AG04449 (cell line): ENCODE measurements at regions not wholly inside any gene's neighbourhood (a gene's known extent, or its start where the extent isn't known, plus 50 kb on each side); places are given as distances from the start of the nearest gene placed in this dataset.
"Not testable (repeated sequence)": the region's sequence is repeated elsewhere in the genome, so short reads cannot be mapped to it uniquely, and the experiment has no call there.

Source experiments
- CTCF ChIA-PET: fragments of 350-600 bp; formaldehyde crosslinking; extraction: SDS; loops from one replicate; lab custom pipeline; 2021; ENCODE audit warnings: antibody characterized with exemption; lab: Yijun Ruan, JAX
- POLR2A ChIA-PET: fragments of 400-600, 350-600 bp; formaldehyde crosslinking; extraction: SDS; loops from one replicate; lab custom pipeline; 2020; ENCODE audit warnings: antibody characterized with exemption, inconsistent platforms; lab: Yijun Ruan, JAX
- DNase-seq: peaks from one replicate; pipeline ENCODE4 v3.0.0-alpha.2; 2010; ENCODE audit warnings: low read depth, low spot score
- H3K4me3 ChIP-seq: 2 replicates; pipeline ENCODE4 v1.5.1; 2011; ENCODE audit warnings: low read depth, mild to moderate bottlenecking, control low read depth, low read length
- CTCF ChIP-seq: IDR thresholded peaks from one replicate; pipeline ENCODE4 v1.5.1; 2011; ENCODE audit warnings: mild to moderate bottlenecking, moderate library complexity, low read length, control low read depth, inconsistent platforms; ENCODE audit not compliant: insufficient read depth; ENCODE audit errors: missing control alignments

- H3K4me3 ChIP-seq, result no peak overlapping the region
- no peak for DNase-seq
- ChIA-PET POLR2A (no interaction called here), CTCF (interaction anchor here (0.8 kb wide), 1 partner anchor 40 kb away, joined by 3 read pairs; no protein-coding TSS in a partner anchor)
- no peak for TF ChIP-seq CTCF
Measured at GRCh38 chr19:13681509-13681908, 82.8 kb upstream of the MRI1 start.

- CTCF ChIA-PET, DNase-seq, H3K4me3 ChIP-seq, POLR2A ChIA-PET: not testable (repeated sequence)
Measured at GRCh38 chr19:13680708-13681360, 83.5 kb upstream of the MRI1 start.

- DNase-seq, CTCF ChIA-PET, POLR2A ChIA-PET, H3K4me3 ChIP-seq: not testable (repeated sequence)
Measured at GRCh38 chr19:13676967-13677366, 87.4 kb upstream of the MRI1 start.

- DNase-seq, POLR2A ChIA-PET, H3K4me3 ChIP-seq, CTCF ChIA-PET: not testable (repeated sequence)
Measured at GRCh38 chr19:13672480-13673175, 91.7 kb upstream of the MRI1 start.

GRCh38 chr19:13670846-13671245, 93.5 kb upstream of the MRI1 start:
- no peak for DNase-seq
- H3K4me3 ChIP-seq, result no peak overlapping the region
- ChIA-PET CTCF (no interaction called here), POLR2A (no interaction called here)
- TF ChIP-seq CTCF, result no peak

GRCh38 chr19:13669780-13670355, 94.5 kb upstream of the MRI1 start:
- ChIA-PET POLR2A (no interaction called here), CTCF (interaction anchor here (1.1 kb wide), 1 partner anchor 57 kb away, joined by 4 read pairs; no protein-coding TSS in a partner anchor)
- TF ChIP-seq CTCF, result no peak
- no peak overlapping the region for H3K4me3 ChIP-seq
- DNase-seq, result no peak

- no peak overlapping the region for H3K4me3 ChIP-seq
- TF ChIP-seq CTCF, result no peak
- ChIA-PET CTCF (interaction anchor here (1.3 to 1.7 kb wide), 2 partner anchors 10 to 53 kb away, joined by 3 to 4 read pairs; no protein-coding TSS in a partner anchor), POLR2A (no interaction called here)
- no peak for DNase-seq
Measured at GRCh38 chr19:13668964-13669363, 95.4 kb upstream of the MRI1 start.
